Activated CD4-positive, alpha-beta T cell treated with anti-CD3 and anti-CD28 coated beads for 48 hours (primary cell): ENCODE measurements at regions not wholly inside any gene's neighbourhood (a gene's known extent, or its start where the extent isn't known, plus 50 kb on each side); places are given as distances from the start of the nearest gene placed in this dataset.

Experiments
- DNase-seq: peaks from one replicate; pipeline ENCODE4 v3.0.0-alpha.2; 2020

DNA sequence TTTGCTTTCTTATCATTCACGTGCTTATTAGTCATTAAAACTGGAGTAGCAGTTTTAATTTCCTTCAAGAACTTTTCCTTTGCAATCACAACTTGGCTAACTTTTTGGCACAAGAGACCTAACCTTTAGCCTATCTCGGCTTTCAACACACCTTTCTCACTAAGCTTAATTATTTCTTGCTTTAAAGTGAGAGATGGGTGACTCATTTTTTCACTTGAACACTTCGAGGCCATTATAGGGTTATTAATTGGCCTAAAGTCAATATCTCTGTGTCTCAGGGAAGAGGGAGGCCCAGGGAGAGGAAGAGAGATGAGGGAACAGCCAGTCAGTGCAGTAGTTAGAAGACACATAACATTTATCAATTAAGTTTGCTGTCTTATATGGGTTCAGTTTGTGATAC lies 289.8 kb downstream of the RBM43 start:
- no peak for DNase-seq

DNA sequence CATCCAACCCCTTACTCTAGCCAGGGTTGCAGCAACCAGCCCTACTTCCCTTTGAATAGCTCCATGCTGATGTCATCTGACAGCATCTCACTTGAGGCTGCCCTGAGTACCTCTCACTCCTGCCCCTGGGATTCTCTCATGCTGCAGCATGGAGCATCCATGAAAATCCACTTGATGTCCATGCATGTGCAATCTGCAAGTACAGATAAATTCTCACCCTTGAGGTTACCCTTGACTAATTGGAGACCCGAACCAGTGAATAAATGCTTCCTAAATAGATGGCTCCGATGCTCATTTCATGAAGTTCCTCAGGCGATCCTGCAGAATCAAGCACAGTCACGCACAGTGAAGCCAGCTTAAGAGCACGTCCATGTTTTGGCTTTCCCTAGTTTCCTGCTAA lies 298.3 kb downstream of the RBM43 start:
- no peak for DNase-seq

DNA sequence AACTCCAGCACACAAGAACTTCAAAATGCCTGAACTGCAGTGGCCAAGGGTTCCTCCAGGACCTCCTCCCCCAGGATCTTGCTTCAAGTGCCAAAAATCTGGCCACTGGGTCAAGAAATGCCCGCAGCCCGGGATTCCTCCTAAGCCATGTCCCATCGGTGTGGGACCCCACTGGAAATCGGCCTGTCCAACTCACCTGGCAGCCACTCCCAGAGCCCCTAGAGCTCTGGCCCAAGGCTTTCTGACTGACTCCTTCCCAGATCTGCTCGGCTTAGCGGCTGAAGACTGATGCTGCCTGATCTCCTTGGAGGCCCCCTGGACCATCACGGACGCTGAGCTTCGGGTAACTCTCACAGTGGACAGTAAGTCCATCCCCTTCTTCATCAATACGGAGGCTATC lies 306.4 kb downstream of the RBM43 start:
- DNase-seq: no peak

DNA sequence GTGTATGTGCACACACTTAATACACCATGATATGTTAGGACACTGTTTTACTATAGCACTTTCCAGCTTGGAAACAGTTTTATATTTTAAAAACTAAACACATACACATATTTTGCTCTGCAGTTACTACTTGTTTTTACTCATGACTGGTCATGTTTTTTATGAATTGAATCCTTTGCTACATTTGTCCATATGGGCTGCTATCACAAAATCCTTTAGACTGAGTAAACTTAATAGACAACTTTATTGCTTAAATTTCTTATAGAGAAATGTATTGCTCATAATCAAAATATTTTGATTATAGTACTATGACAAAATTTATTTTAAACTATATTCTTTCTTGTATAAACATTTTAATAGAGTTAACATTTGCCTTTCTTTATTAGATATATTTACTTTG lies 314.8 kb downstream of the RBM43 start:
- DNase-seq: no peak

DNA sequence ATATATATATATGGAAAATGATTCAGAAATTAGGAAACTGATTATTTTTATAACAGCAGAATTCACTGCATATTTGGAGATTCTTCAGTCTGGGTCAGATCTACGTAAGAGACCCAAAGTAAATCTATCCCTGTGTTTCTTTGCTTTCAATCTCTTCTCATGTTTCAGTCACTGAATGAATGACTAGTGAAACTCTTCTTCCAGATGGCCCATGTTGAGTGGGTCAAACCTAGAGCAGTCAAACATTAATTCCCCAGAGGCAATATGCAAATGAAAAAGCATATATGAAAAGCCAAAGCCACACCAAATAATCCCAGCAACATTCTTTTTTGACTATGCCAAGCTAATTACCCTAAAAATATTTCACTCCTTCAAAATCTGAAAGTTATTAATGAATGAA lies 317.3 kb downstream of the RBM43 start:
- DNase-seq: no peak

GRCh38 chr2:150939087-150939486 lies 322.6 kb downstream of the RBM43 start:
- no peak for DNase-seq

DNA sequence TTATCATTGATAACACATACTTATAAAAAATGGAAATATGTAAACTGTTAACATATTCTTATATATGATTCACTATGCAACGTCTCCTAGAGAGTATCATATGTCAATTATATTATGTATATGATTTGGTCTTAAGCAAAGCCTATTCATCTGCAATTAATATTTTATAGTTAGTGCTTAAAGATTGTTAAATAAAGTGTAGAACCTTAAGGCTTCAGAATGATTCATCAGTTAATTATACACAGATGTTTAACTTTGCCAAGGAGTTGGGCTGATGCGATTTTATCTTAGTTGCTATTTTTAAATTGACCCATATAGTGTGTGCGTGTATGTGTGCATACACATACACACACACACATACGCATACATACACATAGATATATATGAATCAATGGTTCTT lies 323.1 kb downstream of the RBM43 start:
- DNase-seq: no peak

DNA sequence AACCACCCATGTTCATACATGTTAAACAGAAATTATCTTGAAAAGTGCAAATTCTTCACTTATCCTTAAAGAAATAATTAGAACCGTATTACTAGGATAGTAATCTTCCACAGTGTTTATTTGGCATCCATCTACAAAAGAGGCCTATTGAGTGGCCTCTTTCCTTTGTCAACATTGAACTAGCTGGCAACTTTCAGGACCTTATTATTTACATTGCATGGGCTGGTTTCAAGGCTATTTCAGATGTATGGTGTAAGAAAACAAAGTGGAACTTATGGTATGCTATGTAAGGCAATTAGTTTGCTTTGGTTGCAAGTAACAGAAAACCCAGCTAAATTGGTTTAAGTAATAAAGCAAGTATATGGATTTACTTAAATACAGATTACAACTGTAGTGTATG lies 324.6 kb downstream of the RBM43 start:
- no peak for DNase-seq

DNA sequence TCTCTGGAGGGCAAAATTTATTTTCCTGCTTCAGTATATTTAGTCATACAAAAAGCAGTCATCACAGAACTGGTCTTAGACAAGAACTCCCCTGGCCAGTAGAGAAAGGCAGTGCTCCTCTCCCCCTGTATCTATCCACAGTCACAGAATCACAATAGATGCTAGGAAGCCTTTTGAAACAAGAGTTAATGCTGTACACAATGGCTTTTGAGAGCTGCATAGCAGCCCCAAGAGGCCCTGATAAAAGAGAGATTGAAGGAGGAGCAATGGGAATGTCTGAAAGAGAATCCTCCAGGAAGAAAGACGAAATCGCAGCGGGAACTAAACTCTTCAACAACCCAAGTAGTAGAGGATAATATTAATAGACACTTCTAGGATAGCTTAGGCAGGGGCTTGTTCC lies 330.2 kb downstream of the RBM43 start:
- DNase-seq: no peak

- no peak for DNase-seq
Observed at GRCh38 chr2:150925611-150926010, 336.1 kb downstream of the RBM43 start.

DNA sequence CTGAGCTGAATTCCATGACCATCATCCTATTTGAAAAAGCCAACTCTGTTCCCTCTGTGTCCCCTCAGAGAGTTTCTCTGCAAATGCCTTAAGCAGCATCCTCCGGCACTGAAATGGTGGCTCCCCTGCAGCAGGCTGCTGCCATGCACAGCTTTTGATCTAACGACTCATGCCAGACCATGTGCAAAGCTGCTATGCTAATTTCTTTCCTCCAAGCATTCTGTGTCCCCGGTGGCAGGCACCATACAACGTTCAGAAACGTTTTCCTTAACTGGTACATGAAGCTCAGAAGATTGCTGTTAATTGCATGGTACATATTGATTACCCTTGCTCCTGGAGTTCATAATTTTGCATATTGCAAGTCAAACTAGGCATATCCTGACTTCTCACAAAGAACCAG lies 336.8 kb downstream of the RBM43 start:
- no peak for DNase-seq

DNA sequence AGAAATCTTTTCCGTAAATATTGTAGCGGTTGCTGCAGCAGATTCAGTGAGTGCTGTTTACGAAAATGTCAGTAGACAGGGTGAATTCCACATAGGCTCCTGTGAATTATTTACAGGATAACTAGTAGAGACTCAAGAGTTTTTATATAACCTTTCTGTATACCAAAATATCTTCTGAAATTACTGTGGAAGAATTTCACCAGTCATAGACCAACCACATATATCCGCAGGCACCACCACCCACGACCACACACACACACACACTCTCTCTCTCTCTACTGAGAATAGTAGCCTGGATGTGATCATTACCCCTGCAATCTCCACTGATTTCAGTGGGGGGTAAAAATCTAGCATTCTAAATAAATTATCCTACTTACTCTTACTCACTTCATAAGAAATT lies 341.8 kb downstream of the RBM43 start:
- DNase-seq: no peak

DNA sequence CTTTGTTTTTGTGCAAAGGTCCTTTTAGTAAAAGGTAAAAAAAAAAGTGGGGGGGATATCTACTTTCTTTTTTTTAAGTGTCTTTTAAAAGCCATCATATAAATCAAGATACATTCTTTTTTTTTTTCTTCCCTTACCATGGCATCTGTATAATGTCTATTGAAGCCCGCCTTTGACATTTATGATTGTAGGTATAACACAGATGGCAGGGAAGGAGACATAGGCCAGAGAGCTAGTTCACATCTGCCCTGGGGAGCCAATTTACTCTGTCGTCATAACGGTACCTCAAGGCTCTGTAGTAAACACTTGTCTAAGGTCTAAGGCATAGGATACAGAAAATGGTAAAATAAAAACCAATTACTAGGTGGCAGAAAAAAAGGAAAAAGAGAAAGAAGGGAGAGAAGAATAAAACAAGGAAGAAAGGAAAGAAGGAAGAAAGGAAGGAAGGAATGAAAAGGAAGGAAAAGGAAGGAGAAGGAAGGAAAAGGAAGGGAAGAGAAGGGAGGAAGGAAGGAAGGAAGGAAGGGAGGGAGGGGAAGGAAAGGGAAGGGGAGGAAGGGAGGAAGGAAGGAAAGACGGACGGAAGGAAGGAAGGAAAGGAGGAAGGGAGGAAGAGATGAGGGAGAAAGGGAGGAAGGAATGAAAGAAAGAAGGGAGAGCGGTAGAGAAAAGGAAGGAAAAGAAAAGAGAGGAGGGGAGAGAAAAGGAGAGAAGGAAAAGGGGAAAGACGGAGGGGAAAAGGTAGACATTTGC lies 343.5 kb downstream of the RBM43 start:
- no peak for DNase-seq

GRCh38 chr2:150916467-150917396 lies 344.9 kb downstream of the RBM43 start:
- no peak for DNase-seq

GRCh38 chr2:150911766-150912280 lies 349.8 kb downstream of the RBM43 start:
- DNase-seq: no peak

- no peak for DNase-seq
Observed at GRCh38 chr2:150909613-150910012, 352.1 kb downstream of the RBM43 start.

GRCh38 chr2:150909090-150909489 lies 352.6 kb downstream of the RBM43 start:
- no peak for DNase-seq

DNA sequence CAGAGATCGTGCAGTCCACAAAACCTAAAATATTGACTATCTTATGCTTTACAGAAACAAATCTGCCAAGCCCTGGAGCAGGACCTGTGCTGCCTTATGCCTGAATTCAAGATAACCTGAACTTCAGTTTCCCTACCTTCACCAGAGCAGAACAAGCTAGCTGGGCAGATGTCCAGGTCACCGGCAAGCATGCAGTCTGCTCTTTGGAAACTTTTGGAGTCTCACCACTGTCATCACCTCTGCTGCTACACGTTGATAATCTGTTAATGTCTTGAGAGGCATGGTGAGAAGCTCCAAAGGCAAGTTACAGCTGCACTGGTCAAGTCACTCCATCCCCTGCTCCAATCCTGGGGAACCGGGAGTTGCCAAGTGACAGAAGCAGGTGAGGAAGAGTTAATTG lies 354.2 kb downstream of the RBM43 start:
- no peak for DNase-seq

DNA sequence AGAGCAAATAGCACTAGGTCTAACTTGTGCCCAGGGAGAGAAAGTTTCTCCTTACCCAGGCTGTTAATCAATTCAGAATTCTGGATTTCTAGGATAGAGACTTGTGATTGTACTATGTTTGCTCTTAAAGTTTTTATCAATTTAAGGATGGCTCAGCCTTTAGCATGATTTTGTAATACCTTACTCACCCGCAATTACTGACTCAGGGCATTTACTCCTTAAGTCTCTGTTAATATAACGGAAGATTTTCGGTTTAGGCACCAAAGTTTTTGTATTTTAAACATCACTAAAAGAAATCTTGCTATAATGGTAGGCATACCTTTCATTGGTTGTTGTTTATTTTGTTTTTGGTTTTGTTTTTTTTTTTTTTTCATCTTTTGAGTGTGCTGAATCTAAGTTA lies 358.2 kb downstream of the RBM43 start:
- DNase-seq: no peak

DNA sequence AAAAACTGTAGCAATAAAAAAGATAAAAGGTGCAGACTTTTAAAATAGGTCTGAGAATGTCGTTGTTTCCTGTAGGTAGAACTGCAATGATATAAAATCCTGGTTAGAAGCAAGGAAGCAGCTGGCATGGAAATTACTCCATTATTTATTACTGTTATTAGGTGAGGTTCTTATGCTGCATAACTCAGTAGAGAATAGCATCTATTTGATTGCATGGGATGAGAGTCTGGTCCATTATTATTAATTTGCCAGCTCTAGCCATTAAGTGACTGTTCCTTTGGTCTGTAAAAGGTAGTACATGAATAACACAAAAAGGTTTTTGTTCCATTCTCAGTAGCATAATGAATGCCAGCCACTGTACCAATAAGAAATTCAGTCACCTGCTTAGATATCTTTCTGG lies 358.6 kb downstream of the RBM43 start:
- DNase-seq: no peak

- DNase-seq: no peak
Observed at GRCh38 chr2:150900913-150901312, 360.8 kb downstream of the RBM43 start.

DNA sequence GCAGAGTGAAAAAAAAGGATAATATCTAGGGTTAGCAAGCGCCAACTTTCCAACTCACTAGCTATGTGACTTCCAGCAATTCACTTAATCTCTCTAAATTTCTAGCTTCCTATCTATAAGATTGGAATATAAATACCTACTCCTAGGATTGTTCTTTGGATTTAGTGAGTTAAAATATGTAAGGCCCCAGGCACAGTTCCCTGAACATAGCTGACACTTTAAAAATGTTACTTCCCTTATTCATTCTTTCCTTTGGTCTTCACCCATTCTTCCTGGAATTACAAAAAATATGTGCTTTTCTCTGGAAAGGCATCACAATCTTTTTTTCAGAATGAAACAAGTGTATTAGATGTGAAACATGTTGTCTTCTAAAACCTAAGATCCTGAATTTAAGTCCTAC lies 365.7 kb downstream of the RBM43 start:
- DNase-seq: no peak

DNA sequence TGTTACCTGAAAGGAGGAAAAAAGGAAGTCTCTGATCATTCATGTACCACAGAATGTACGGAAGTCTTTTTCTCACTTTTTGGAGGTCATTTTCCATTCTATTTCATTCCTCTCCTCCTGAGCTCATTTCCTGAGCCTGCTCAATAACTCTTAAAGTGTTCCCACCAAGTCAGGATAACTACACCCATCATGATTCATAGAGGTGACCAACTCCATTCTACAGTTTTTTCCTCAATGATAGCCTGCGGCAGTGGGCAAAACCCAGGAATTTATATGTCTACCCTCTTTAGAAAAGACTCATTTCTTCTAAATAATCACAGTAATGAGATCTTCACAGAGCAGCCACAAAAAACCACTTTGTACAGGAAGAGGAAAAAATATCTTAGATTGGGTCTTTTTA lies 372.5 kb downstream of the RBM43 start:
- no peak for DNase-seq

- DNase-seq: no peak
Observed at GRCh38 chr2:150888337-150888736, 373.3 kb downstream of the RBM43 start.
